Hepatic stellate cell (primary cell): ENCODE measurements at regions not wholly inside any gene's neighbourhood (a gene's known extent, or its start where the extent isn't known, plus 50 kb on each side); places are given as distances from the start of the nearest gene placed in this dataset.
A peak's percentile ranks its signal among the peaks of the same experiment; 100 is the strongest.

Experiments
- DNase-seq: peaks from one replicate; pipeline ENCODE4 v3.0.0; 2011; ENCODE audit warnings: low spot score

GRCh38 chr12:124517260-124518050 lies 50.0 kb downstream of the NCOR2 start:
- DNase-seq, result peak; percentile 72

GRCh38 chr12:124516850-124517249 lies 50.6 kb downstream of the NCOR2 start:
- no peak for DNase-seq

GRCh38 chr12:124515981-124516380 lies 51.4 kb downstream of the NCOR2 start:
- no peak for DNase-seq

GRCh38 chr12:124514996-124515932 lies 52.1 kb downstream of the NCOR2 start:
- DNase-seq, result no peak

GRCh38 chr12:124514145-124514995 lies 53.0 kb downstream of the NCOR2 start:
- DNase-seq, result no peak

GRCh38 chr12:124513297-124513867 lies 54.0 kb downstream of the NCOR2 start:
- no peak for DNase-seq

- peak; percentile 94 for DNase-seq
Measured at GRCh38 chr12:124512667-124513296, 54.6 kb downstream of the NCOR2 start.

- no peak for DNase-seq
Measured at GRCh38 chr12:124511259-124511985, 56.0 kb downstream of the NCOR2 start.

GRCh38 chr12:124510301-124510970 lies 57.0 kb downstream of the NCOR2 start:
- no peak for DNase-seq

GRCh38 chr12:124509676-124510300 lies 57.6 kb downstream of the NCOR2 start:
- DNase-seq, result peak; percentile 60

GRCh38 chr12:124509300-124509675 lies 58.1 kb downstream of the NCOR2 start:
- DNase-seq, result no peak

GRCh38 chr12:124508381-124509079 lies 58.9 kb downstream of the NCOR2 start:
- DNase-seq, result peak; percentile 54

GRCh38 chr12:124507188-124508109 lies 60.0 kb downstream of the NCOR2 start:
- peak; percentile 52 for DNase-seq

- no peak for DNase-seq
Measured at GRCh38 chr12:124506832-124507153, 60.6 kb downstream of the NCOR2 start.

- DNase-seq, result peak; percentile 42
Measured at GRCh38 chr12:124506145-124506831, 61.1 kb downstream of the NCOR2 start.

- DNase-seq, result no peak
Measured at GRCh38 chr12:124505001-124505818, 62.2 kb downstream of the NCOR2 start.
